NB4 (cell line): ENCODE measurements at regions not wholly inside any gene's neighbourhood (a gene's known extent, or its start where the extent isn't known, plus 50 kb on each side); places are given as distances from the start of the nearest gene placed in this dataset.
"Not testable (repeated sequence)": the region's sequence is repeated elsewhere in the genome, so short reads cannot be mapped to it uniquely, and the experiment has no call there.

Experiments used
- DNase-seq: peaks from one replicate; pipeline ENCODE4 v3.0.0; 2010; ENCODE audit warnings: low read depth
- H3K4me3 ChIP-seq: one replicate; pipeline ENCODE4 v1.5.1; 2011; ENCODE audit warnings: mild to moderate bottlenecking, low read depth, low read length, moderate library complexity
- MYC ChIP-seq: IDR thresholded peaks from 2 replicates; pipeline ENCODE4 v1.6.1; 2011; ENCODE audit warnings: low read depth, low read length
- POLR2A ChIP-seq: IDR thresholded peaks from 2 replicates; pipeline ENCODE4 v1.6.1; 2011; ENCODE audit warnings: mild to moderate bottlenecking; ENCODE audit not compliant: insufficient read length; ENCODE audit errors: extremely low read depth
- TF ChIP-seq, protein P1 (sequence below): IDR thresholded peaks from 2 replicates; pipeline ENCODE4 v1.6.1; 2011; ENCODE audit warnings: low read depth, low read length
- TF ChIP-seq, protein P2 (sequence below): IDR thresholded peaks from one replicate; pipeline ENCODE4 v1.5.1; 2012; ENCODE audit warnings: low read depth, low read length

DNA sequence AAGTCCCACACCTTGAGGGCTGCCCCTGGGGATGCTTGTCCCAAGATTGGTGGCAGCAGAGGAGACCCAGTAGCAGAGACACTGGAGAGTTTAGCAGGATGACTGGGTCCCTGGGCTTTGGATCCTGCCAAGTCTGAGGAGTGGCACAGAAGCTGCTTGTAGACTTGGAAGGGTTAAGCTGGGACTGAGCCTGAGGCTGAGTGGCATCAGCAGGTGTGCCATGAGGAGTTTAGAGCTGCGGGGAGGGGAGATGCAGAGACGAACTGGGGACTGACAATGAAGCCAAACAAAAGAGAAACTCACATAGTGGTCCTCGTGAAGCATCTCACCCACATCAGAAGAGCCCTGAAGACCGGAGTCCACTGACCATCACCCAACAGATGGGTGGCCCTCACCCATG lies 329.7 kb upstream of the KLHL29 start:
- TF ChIP-seq, protein P1, sequence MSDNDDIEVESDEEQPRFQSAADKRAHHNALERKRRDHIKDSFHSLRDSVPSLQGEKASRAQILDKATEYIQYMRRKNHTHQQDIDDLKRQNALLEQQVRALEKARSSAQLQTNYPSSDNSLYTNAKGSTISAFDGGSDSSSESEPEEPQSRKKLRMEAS: no peak
- TF ChIP-seq, protein P2, sequence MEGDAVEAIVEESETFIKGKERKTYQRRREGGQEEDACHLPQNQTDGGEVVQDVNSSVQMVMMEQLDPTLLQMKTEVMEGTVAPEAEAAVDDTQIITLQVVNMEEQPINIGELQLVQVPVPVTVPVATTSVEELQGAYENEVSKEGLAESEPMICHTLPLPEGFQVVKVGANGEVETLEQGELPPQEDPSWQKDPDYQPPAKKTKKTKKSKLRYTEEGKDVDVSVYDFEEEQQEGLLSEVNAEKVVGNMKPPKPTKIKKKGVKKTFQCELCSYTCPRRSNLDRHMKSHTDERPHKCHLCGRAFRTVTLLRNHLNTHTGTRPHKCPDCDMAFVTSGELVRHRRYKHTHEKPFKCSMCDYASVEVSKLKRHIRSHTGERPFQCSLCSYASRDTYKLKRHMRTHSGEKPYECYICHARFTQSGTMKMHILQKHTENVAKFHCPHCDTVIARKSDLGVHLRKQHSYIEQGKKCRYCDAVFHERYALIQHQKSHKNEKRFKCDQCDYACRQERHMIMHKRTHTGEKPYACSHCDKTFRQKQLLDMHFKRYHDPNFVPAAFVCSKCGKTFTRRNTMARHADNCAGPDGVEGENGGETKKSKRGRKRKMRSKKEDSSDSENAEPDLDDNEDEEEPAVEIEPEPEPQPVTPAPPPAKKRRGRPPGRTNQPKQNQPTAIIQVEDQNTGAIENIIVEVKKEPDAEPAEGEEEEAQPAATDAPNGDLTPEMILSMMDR: no peak
- TF ChIP-seq MYC: no peak
- no peak for TF ChIP-seq POLR2A
- no peak overlapping the region for H3K4me3 ChIP-seq
- no peak for DNase-seq

DNA sequence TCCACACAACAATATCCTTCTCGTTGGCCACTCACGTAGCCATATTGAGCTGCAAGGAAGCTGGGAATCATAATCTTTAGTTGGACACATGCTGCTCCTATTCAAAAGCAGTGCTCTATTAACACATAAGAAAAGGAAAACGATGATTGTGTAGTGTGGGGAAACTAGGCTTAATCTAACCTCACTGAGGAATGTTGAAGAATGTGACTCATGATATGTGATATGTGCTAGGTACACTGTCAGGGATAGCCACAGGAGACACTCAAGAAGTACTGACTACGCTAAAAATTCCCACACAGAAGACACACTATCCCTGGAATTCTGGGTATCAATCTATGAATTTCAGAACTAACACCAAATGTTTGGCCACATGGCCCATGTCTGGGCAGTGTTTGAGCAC lies 328.1 kb upstream of the KLHL29 start:
- not testable (repeated sequence) for DNase-seq, H3K4me3 ChIP-seq

DNA sequence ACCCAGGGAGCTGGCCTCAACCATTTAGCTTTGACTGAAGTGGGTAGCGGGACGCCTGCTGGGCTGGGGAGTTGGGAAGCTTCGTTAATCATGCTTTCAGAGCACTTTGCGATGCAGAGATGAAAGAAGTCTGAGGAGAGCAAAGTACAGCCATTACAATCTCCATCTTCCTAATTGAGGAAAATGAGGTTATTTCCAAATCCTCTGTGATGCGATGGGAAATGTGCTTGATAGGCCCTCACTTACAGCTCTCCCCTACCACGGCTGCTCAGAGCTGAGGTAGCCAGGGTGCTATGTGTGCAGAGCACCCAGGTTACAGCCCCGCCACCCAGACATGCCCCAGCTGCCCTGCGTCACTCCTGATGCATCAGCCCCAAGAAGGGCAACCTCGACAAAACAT lies 326.5 kb upstream of the KLHL29 start:
- no peak for TF ChIP-seq MYC
- TF ChIP-seq, protein P1: no peak
- DNase-seq: no peak
- H3K4me3 ChIP-seq: no peak overlapping the region

DNA sequence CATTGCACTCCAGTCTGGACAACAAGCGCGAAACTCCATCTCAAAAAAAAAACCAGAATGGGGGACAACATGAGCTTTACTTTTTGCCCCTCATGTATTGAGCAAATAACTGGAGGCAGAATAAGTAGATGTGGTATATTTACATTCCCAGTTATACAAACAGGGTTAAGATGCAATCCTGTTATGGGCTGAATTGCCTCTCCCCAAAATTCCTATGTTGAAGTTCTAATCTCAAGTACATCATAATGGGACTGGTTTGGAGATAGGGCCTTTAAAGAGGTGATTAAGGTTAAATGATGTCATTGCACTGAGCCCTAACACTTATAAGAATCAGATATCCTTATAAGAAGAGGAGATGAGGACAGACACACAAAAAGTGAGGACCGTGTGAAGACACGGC lies 319.8 kb upstream of the KLHL29 start:
- DNase-seq: no peak
- H3K4me3 ChIP-seq: no peak overlapping the region
- no peak for TF ChIP-seq POLR2A
- TF ChIP-seq, protein P1: no peak
- TF ChIP-seq, protein P2: no peak
- no peak for TF ChIP-seq MYC

DNA sequence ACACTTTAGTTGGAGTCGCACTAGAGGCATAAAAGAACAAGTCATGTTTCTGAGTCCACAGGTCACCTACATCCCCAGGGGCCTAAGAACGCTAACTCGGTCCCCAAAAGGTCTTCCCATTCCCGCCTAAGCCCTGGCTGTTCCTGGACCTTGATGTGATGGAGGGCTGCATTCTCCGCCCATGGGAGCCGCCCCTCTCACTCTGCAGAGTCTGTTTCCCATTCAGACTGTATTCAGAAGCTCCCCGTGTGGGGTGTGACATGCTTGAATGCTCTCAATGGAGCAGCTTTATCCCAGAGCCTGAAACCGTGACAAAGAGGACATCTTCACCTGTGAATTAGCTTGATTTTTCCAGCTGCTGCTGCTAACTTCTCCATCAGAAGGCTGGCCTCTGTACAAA lies 319.0 kb upstream of the KLHL29 start:
- TF ChIP-seq, protein P2: no peak
- TF ChIP-seq MYC (no peak), POLR2A (no peak)
- TF ChIP-seq, protein P1: no peak
- no peak for DNase-seq
- H3K4me3 ChIP-seq: no peak overlapping the region

DNA sequence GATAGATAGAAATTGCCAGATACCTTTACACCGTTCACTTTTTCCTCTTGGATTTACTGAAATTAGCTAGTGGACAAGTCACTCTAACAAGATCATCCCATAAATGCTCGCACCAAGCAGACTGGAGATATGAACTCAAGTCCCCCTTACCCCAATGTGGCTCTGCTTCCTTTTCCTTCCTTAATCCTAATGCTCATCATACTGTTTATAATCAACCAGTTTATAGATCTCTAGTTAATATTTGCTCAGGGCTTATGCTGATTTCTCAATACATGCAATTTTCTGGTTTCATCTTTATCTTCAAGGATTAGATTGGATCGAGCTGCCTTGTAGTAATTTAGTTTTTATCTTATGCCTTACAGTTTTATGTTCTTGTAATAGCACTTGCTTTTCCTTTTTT lies 318.3 kb upstream of the KLHL29 start:
- H3K4me3 ChIP-seq: no peak overlapping the region
- no peak for DNase-seq
- TF ChIP-seq POLR2A (no peak), MYC (no peak)
- TF ChIP-seq, protein P2: no peak
- TF ChIP-seq, protein P1: no peak

DNA sequence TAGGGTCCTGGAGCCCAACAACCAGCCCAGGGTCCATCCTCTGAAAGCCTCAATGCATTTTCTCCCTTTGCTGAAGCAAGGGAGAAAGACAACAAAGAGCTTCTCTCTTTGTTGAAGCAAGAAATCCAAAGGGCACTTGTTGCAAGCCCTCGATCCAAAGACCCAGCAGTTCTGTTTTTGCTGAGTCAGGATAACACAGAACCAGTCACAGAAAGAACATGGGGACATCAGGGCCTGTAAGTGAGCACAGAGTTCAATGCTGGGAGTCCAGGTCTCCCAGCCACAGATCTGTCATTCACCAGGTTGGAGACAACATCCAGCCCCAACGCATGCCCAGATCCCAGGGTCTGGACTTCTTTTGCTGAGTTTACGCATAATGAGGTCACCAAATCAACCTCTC lies 315.8 kb upstream of the KLHL29 start:
- no peak overlapping the region for H3K4me3 ChIP-seq
- DNase-seq: no peak
- TF ChIP-seq MYC (no peak), POLR2A (no peak)
- TF ChIP-seq, protein P2: no peak
- TF ChIP-seq, protein P1: no peak
